HEK293 (cell line): ENCODE measurements at regions not wholly inside any gene's neighbourhood (a gene's known extent, or its start where the extent isn't known, plus 50 kb on each side); places are given as distances from the start of the nearest gene placed in this dataset.

Source experiments
- CTCF ChIA-PET: fragments of 350-600 bp; formaldehyde crosslinking; extraction: SDS; loops from one replicate; lab custom pipeline; 2021; ENCODE audit warnings: antibody characterized with exemption; lab: Yijun Ruan, JAX
- POLR2A ChIA-PET: fragments of 300-600 bp; formaldehyde crosslinking; extraction: SDS; loops from one replicate; lab custom pipeline; 2020; ENCODE audit warnings: antibody characterized with exemption, inconsistent platforms; lab: Yijun Ruan, JAX
- H3K27ac ChIP-seq: fragments of 200-500 bp; sonication (Bioruptor generic); 2 replicates; pipeline ENCODE4 v1.5.1; 2014; ENCODE audit warnings: low read depth, low read length, control low read depth, inconsistent platforms; ENCODE audit errors: extremely low read depth
- H3K36me3 ChIP-seq, 2 experiments: fragments of 200-500 bp in 1 of 2; sonication (Bioruptor generic) in 1 of 2; 1 replicate in 1 of 2; 2 replicates in 1 of 2; pipeline ENCODE4 v1.5.1; 2014 to 2017; ENCODE audit warnings: inconsistent platforms in 2 of 2, low read length in 2 of 2; ENCODE audit not compliant: control insufficient read depth in 2 of 2, insufficient read depth in 1 of 2
- H3K4me1 ChIP-seq: fragments of 200-500 bp; sonication (Bioruptor generic); 2 replicates; pipeline ENCODE4 v1.5.1; 2014; ENCODE audit warnings: mild to moderate bottlenecking, low read length, inconsistent platforms; ENCODE audit not compliant: control insufficient read depth, insufficient read depth
- H3K4me3 ChIP-seq: 2 replicates; pipeline ENCODE4 v1.5.1; 2011; ENCODE audit warnings: low read depth, mild to moderate bottlenecking, control low read depth, low read length, moderate library complexity
- H3K9me3 ChIP-seq: fragments of 200-500 bp; sonication (Bioruptor generic); 2 replicates; pipeline ENCODE4 v1.5.1; 2014; ENCODE audit warnings: low read depth, low read length, inconsistent platforms; ENCODE audit not compliant: control insufficient read depth, insufficient read depth
- BCL11B ChIP-seq: fragments of 450-650 bp; formaldehyde crosslinking; IDR thresholded peaks from 2 replicates; pipeline ENCODE4 v1.5.1; 2016; ENCODE audit warnings: low read depth, missing biosample characterization, missing genetic modification characterization
- FEZF1 ChIP-seq: fragments of 450-650 bp; formaldehyde crosslinking; IDR thresholded peaks from 2 replicates; pipeline ENCODE4 v1.5.1; 2016; ENCODE audit warnings: missing biosample characterization, missing genetic modification characterization
- MEIS1 ChIP-seq: sonication (generic); formaldehyde crosslinking; IDR thresholded peaks from 2 replicates; pipeline ENCODE4 v1.8.1; 2022; ENCODE audit warnings: missing genetic modification reagents, mild to moderate bottlenecking, borderline replicate concordance
- MYNN ChIP-seq: fragments of 450-650 bp; formaldehyde crosslinking; IDR thresholded peaks from 2 replicates; pipeline ENCODE4 v1.5.1; 2016; ENCODE audit warnings: missing biosample characterization, missing genetic modification characterization, borderline replicate concordance
- MZF1 ChIP-seq: fragments of 450-650 bp; formaldehyde crosslinking; IDR thresholded peaks from 2 replicates; pipeline ENCODE4 v1.5.1; 2017; ENCODE audit warnings: missing biosample characterization, missing genetic modification characterization, borderline replicate concordance
- TRIM28 ChIP-seq: IDR thresholded peaks from 2 replicates; pipeline ENCODE4 v1.6.1; 2011; ENCODE audit warnings: low read length, control low read depth, borderline replicate concordance
- YY1 ChIP-seq: fragments of 450-650 bp; formaldehyde crosslinking; IDR thresholded peaks from 2 replicates; pipeline ENCODE4 v1.5.1; 2018; ENCODE audit warnings: missing biosample characterization, missing genetic modification characterization
- ZBTB17 ChIP-seq: fragments of 450-650 bp; formaldehyde crosslinking; IDR thresholded peaks from 2 replicates; pipeline ENCODE4 v1.5.1; 2016; ENCODE audit warnings: missing biosample characterization, missing genetic modification characterization
- ZBTB7A ChIP-seq: fragments of 450-650 bp; formaldehyde crosslinking; IDR thresholded peaks from 2 replicates; pipeline ENCODE4 v1.5.1; 2016; ENCODE audit warnings: low read depth, missing biosample characterization, missing genetic modification characterization
- ZFHX2 ChIP-seq: fragments of 450-650 bp; formaldehyde crosslinking; conservative IDR thresholded peaks from 2 replicates; pipeline ENCODE4 v1.5.1; 2016; ENCODE audit warnings: missing biosample characterization, missing genetic modification characterization
- ZNF174 ChIP-seq: fragments of 450-650 bp; formaldehyde crosslinking; IDR thresholded peaks from 2 replicates; pipeline ENCODE4 v1.5.0; 2017; ENCODE audit warnings: missing biosample characterization, mild to moderate bottlenecking, missing genetic modification characterization
- ZNF175 ChIP-seq: fragments of 450-650 bp; formaldehyde crosslinking; IDR thresholded peaks from 2 replicates; pipeline ENCODE4 v1.5.1; 2016; ENCODE audit warnings: missing biosample characterization, missing genetic modification characterization
- ZNF211 ChIP-seq: fragments of 450-650 bp; formaldehyde crosslinking; IDR thresholded peaks from 2 replicates; pipeline ENCODE4 v1.5.1; 2016; ENCODE audit warnings: low read depth, missing biosample characterization, missing genetic modification characterization
- ZNF248 ChIP-seq: fragments of 450-650 bp; formaldehyde crosslinking; IDR thresholded peaks from 2 replicates; pipeline ENCODE4 v1.5.1; 2017; ENCODE audit warnings: missing biosample characterization, missing genetic modification characterization
- ZNF274 ChIP-seq, 2 experiments: fragments of 200-500 bp in 1 of 2; fragments of 450-650 bp in 1 of 2; sonication (Bioruptor generic) in 1 of 2; formaldehyde crosslinking in 1 of 2; IDR thresholded peaks; 2 replicates each; pipeline versions ENCODE4 v1.5.1 to v1.6.1; 2014 to 2016; ENCODE audit warnings: borderline replicate concordance in 1 of 2, inconsistent platforms in 1 of 2, low read length in 1 of 2, missing biosample characterization in 1 of 2, missing genetic modification characterization in 1 of 2
- ZNF292 ChIP-seq: fragments of 450-650 bp; formaldehyde crosslinking; IDR thresholded peaks from 2 replicates; pipeline ENCODE4 v1.5.1; 2016; ENCODE audit warnings: low read depth, missing biosample characterization, missing genetic modification characterization, borderline replicate concordance
- ZNF341 ChIP-seq: fragments of 450-650 bp; formaldehyde crosslinking; IDR thresholded peaks from 2 replicates; pipeline ENCODE4; 2016; ENCODE audit warnings: low read depth, missing biosample characterization, missing genetic modification characterization
- ZNF350 ChIP-seq: fragments of 450-650 bp; formaldehyde crosslinking; IDR thresholded peaks from 2 replicates; pipeline ENCODE4 v1.5.0; 2017; ENCODE audit warnings: missing biosample characterization, mild to moderate bottlenecking, missing genetic modification characterization
- ZNF416 ChIP-seq: fragments of 450-650 bp; formaldehyde crosslinking; IDR thresholded peaks from 2 replicates; pipeline ENCODE4 v1.5.1; 2016; ENCODE audit warnings: missing biosample characterization, missing genetic modification characterization
- ZNF514 ChIP-seq: fragments of 450-650 bp; formaldehyde crosslinking; IDR thresholded peaks from 2 replicates; pipeline ENCODE4 v1.5.1; 2016; ENCODE audit warnings: missing biosample characterization, missing genetic modification characterization
- ZNF518A ChIP-seq: fragments of 450-650 bp; formaldehyde crosslinking; conservative IDR thresholded peaks from 2 replicates; pipeline ENCODE4 v1.5.1; 2016; ENCODE audit warnings: low read depth, missing biosample characterization, missing genetic modification characterization
- ZNF548 ChIP-seq: fragments of 450-650 bp; formaldehyde crosslinking; IDR thresholded peaks from 2 replicates; pipeline ENCODE4 v1.5.1; 2016; ENCODE audit warnings: missing biosample characterization, missing genetic modification characterization
- ZNF658 ChIP-seq: fragments of 450-650 bp; formaldehyde crosslinking; IDR thresholded peaks from 2 replicates; pipeline ENCODE4; 2016; ENCODE audit warnings: missing biosample characterization, missing genetic modification characterization
- ZNF707 ChIP-seq: fragments of 450-650 bp; formaldehyde crosslinking; IDR thresholded peaks from 2 replicates; pipeline ENCODE4 v1.5.1; 2016; ENCODE audit warnings: missing biosample characterization, missing genetic modification characterization
- ZNF830 ChIP-seq: fragments of 450-650 bp; IDR thresholded peaks from 2 replicates; pipeline ENCODE4 v1.5.0; 2018; ENCODE audit warnings: missing biosample characterization, missing genetic modification characterization, low read depth, mild to moderate bottlenecking, moderate library complexity
- ZXDB ChIP-seq: fragments of 450-650 bp; formaldehyde crosslinking; IDR thresholded peaks from 2 replicates; pipeline ENCODE4 v1.5.1; 2016; ENCODE audit warnings: missing biosample characterization, missing genetic modification characterization
- TF ChIP-seq, protein P1 (sequence below): fragments of 450-650 bp; formaldehyde crosslinking; IDR thresholded peaks from 2 replicates; pipeline ENCODE4 v1.5.1; 2017; ENCODE audit warnings: missing biosample characterization, missing genetic modification characterization
- TF ChIP-seq, protein P2 (sequence below): fragments of 450-650 bp; formaldehyde crosslinking; IDR thresholded peaks from 2 replicates; pipeline ENCODE4 v1.5.1; 2017; ENCODE audit warnings: missing biosample characterization, missing genetic modification characterization
- TF ChIP-seq, protein P3 (sequence below): fragments of 450-650 bp; formaldehyde crosslinking; IDR thresholded peaks from 2 replicates; pipeline ENCODE4 v1.5.1; 2016; ENCODE audit warnings: missing biosample characterization, missing genetic modification characterization

DNA sequence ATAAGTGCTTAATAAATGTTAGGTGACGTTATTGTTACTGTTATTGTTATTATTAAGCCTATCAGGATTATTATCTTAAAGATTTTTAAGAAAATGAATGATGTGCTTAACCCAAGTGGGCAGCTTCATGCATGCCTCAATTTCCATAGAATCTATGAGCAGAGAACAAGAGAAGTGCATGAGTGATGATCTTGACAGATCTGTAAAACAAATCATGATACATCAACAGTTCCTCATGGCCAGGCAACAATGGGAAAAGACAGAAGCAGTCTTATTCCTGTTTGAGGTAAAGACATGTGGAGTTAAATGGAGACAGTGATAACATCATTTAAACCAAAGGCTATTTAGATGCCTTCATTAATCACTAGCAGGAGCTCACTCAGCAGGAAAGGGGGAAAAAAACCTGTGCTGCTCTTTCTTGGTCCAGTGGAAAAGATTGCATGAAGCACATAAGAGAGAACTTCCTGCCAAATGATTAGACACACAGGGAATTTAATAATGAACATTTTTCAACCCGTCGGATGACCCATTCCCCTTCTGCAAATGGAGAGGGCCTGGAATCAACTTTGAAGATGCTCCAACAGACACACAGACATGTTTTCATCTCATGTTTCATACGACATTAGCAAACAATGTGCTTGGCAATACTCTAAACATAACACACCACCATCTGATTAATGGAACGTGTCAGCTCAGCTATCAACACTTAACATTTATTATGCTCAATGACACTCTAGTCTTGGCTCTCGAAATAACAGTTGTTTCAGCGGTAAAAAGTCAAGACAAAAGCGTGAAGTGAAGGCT is 212.2 kb upstream of the LRRN1 start (continued):
- TF ChIP-seq, protein P1, sequence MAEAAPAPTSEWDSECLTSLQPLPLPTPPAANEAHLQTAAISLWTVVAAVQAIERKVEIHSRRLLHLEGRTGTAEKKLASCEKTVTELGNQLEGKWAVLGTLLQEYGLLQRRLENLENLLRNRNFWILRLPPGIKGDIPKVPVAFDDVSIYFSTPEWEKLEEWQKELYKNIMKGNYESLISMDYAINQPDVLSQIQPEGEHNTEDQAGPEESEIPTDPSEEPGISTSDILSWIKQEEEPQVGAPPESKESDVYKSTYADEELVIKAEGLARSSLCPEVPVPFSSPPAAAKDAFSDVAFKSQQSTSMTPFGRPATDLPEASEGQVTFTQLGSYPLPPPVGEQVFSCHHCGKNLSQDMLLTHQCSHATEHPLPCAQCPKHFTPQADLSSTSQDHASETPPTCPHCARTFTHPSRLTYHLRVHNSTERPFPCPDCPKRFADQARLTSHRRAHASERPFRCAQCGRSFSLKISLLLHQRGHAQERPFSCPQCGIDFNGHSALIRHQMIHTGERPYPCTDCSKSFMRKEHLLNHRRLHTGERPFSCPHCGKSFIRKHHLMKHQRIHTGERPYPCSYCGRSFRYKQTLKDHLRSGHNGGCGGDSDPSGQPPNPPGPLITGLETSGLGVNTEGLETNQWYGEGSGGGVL: no peak
- TF ChIP-seq ZNF658 (tag by site-specific recombination) (no peak), ZNF274 (IDR thresholded peaks at IDR 0.05; ENCODE audit: low read length) (no peak), ZNF274 (tag by site-specific recombination; IDR thresholded peaks at IDR 0.05; ENCODE audit: borderline replicate concordance) (no peak), ZNF514 (tag by site-specific recombination) (no peak), ZBTB7A (no peak), ZNF175 (tag by site-specific recombination) (no peak), ZFHX2 (tag by site-specific recombination) (no peak), ZBTB17 (no peak), YY1 (no peak), ZNF341 (tag by site-specific recombination) (no peak), ZXDB (tag by site-specific recombination) (no peak), ZNF248 (tag by site-specific recombination) (no peak), ZNF548 (no peak), MEIS1 (CRISPR knock-in tag) (no peak), FEZF1 (tag by site-specific recombination) (no peak)
- TF ChIP-seq, protein P2, sequence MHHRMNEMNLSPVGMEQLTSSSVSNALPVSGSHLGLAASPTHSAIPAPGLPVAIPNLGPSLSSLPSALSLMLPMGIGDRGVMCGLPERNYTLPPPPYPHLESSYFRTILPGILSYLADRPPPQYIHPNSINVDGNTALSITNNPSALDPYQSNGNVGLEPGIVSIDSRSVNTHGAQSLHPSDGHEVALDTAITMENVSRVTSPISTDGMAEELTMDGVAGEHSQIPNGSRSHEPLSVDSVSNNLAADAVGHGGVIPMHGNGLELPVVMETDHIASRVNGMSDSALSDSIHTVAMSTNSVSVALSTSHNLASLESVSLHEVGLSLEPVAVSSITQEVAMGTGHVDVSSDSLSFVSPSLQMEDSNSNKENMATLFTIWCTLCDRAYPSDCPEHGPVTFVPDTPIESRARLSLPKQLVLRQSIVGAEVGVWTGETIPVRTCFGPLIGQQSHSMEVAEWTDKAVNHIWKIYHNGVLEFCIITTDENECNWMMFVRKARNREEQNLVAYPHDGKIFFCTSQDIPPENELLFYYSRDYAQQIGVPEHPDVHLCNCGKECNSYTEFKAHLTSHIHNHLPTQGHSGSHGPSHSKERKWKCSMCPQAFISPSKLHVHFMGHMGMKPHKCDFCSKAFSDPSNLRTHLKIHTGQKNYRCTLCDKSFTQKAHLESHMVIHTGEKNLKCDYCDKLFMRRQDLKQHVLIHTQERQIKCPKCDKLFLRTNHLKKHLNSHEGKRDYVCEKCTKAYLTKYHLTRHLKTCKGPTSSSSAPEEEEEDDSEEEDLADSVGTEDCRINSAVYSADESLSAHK (tag by site-specific recombination): no peak
- TF ChIP-seq, protein P3, sequence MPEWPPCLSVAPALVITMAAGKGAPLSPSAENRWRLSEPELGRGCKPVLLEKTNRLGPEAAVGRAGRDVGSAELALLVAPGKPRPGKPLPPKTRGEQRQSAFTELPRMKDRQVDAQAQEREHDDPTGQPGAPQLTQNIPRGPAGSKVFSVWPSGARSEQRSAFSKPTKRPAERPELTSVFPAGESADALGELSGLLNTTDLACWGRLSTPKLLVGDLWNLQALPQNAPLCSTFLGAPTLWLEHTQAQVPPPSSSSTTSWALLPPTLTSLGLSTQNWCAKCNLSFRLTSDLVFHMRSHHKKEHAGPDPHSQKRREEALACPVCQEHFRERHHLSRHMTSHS: no peak

DNA sequence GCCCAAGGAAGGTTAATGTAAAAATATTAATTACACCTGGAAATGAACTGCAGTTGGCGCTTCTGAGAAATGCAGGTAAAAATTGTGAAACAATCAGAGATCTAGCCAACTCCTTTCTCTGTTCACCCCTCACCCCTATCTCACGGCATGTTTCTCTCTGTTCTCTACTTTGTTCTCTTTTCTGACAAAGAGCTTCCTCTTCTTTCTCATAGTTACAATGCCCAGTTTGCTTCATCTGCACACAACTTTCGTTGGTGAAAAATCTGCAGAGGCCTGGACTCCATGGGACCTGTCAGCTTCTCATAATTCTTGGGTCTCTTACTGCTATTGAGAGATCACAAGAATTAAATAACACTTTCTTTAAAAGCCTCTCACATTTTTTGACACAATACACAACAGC is 212.9 kb upstream of the LRRN1 start:
- ChIA-PET CTCF (no interaction called here), POLR2A (no interaction called here)
- no peaks in the 10 kb centered on the region for H3K36me3 ChIP-seq
- TF ChIP-seq MZF1 (no peak), MYNN (tag by site-specific recombination) (no peak), ZNF292 (tag by site-specific recombination) (no peak), TRIM28 (no peak), ZNF518A (tag by site-specific recombination) (no peak), BCL11B (tag by site-specific recombination) (no peak), ZNF174 (no peak), ZNF707 (tag by site-specific recombination) (no peak), ZNF211 (tag by site-specific recombination) (no peak), ZNF350 (tag by site-specific recombination) (no peak), ZNF416 (tag by site-specific recombination) (no peak), ZNF830 (tag by site-specific recombination) (no peak)
- no peaks in the 10 kb centered on the region for H3K9me3 ChIP-seq
- no peak overlapping the region for H3K4me3 ChIP-seq
- H3K4me1 ChIP-seq: no peaks in the 10 kb centered on the region
- no peak overlapping the region for H3K27ac ChIP-seq
